ENCODE measurements at regions not wholly inside any gene's neighbourhood (a gene's known extent, or its start where the extent isn't known, plus 50 kb on each side); places are given as distances from the start of the nearest gene placed in this dataset.

DNA sequence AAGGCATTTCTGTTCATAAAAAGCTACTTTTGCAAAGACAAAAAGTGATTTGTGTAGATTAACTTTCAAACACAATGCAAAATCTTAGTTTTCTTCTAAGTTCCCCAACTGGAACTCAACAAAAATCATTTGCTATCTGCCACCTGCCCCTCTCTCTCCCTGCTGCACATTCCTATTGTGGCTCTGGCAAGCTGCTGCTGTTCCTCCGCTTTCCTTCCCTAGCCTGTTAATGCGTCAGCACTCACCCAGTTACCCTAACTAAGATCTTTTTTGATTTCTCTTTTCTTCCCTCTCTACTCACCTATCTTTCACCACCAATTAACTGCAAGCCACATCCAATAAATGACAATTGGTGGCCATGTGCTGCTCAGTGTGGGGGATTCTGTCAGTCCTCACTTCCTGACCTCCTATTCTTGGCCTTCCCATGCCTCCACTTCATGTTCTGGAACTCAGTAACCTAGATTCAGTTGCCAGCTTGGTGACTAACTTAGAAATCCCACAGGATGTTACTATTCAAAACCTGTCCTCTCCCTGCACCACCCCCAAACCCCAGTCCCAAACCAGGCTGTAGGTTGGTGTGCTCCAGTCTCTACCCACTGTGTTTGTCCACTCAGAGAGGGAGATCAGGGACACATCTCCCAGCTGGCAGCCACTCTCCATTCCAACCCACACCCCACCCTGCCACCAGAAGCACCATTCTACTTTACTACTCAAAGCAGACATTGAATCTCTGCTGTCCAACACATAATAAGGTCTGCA, 140.2 kb upstream of the CTTNBP2 start:
- DNase-seq (ENCODE audit: low read depth): no peak
- H3K4me3 ChIP-seq (ENCODE audit: low read length): no peak overlapping the region
- TF ChIP-seq, protein P1, sequence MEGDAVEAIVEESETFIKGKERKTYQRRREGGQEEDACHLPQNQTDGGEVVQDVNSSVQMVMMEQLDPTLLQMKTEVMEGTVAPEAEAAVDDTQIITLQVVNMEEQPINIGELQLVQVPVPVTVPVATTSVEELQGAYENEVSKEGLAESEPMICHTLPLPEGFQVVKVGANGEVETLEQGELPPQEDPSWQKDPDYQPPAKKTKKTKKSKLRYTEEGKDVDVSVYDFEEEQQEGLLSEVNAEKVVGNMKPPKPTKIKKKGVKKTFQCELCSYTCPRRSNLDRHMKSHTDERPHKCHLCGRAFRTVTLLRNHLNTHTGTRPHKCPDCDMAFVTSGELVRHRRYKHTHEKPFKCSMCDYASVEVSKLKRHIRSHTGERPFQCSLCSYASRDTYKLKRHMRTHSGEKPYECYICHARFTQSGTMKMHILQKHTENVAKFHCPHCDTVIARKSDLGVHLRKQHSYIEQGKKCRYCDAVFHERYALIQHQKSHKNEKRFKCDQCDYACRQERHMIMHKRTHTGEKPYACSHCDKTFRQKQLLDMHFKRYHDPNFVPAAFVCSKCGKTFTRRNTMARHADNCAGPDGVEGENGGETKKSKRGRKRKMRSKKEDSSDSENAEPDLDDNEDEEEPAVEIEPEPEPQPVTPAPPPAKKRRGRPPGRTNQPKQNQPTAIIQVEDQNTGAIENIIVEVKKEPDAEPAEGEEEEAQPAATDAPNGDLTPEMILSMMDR (IDR thresholded peaks at IDR 0.05; ENCODE audit: insufficient read depth, low read depth, low read length, missing control alignments): no peak

- TF ChIP-seq, protein P1 (IDR thresholded peaks at IDR 0.05; ENCODE audit: insufficient read depth, low read depth, low read length, missing control alignments): no peak
- DNase-seq (ENCODE audit: low read depth): no peak
- H3K4me3 ChIP-seq (ENCODE audit: low read length): no peak overlapping the region
Observed at GRCh38 chr7:118022546-118022945, 149.3 kb upstream of the CTTNBP2 start.

- DNase-seq (ENCODE audit: low read depth): no peak
- H3K4me3 ChIP-seq (ENCODE audit: low read length): no peak overlapping the region
- TF ChIP-seq, protein P1 (IDR thresholded peaks at IDR 0.05; ENCODE audit: insufficient read depth, low read depth, low read length, missing control alignments): no peak
Observed at GRCh38 chr7:118026791-118027190, 153.6 kb upstream of the CTTNBP2 start.

- TF ChIP-seq, protein P1 (IDR thresholded peaks at IDR 0.05; ENCODE audit: insufficient read depth, low read depth, low read length, missing control alignments): no peak
- no peak overlapping the region for H3K4me3 ChIP-seq (ENCODE audit: low read length)
- DNase-seq (ENCODE audit: low read depth): no peak
Observed at GRCh38 chr7:118028226-118028625, 155.0 kb upstream of the CTTNBP2 start.

DNA sequence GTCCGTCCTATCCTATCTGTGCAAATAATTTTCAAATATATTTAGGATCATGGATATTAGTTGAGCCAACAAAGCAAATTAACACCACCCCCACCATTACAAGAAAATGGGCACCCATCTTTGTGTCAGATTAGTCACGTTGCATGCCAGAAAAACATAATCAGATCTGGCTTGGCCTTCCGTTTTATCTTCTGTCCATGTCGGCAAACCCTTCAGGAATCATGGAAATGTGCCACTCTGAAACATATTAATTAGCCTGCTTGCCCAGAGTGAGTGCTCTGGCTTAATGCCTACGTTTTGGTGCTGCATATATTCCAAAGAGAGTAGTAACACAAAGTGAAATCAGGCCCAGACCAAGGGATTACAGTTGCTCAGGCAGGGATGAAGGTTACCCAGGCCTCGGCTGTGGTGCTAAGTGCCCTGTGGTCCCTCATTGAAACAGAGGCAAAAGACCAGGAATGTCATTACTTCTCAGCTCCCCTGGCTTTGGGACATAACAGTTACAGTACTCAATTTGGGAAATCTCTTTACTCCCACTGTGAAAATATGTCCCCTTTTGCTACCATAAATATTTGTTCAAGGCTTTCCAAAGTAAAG, 154.0 kb upstream of the LSM8 start:
- no peak overlapping the region for H3K4me3 ChIP-seq (ENCODE audit: low read length)
- DNase-seq (ENCODE audit: low read depth): no peak
- TF ChIP-seq, protein P1 (IDR thresholded peaks at IDR 0.05; ENCODE audit: insufficient read depth, low read depth, low read length, missing control alignments): no peak

DNA sequence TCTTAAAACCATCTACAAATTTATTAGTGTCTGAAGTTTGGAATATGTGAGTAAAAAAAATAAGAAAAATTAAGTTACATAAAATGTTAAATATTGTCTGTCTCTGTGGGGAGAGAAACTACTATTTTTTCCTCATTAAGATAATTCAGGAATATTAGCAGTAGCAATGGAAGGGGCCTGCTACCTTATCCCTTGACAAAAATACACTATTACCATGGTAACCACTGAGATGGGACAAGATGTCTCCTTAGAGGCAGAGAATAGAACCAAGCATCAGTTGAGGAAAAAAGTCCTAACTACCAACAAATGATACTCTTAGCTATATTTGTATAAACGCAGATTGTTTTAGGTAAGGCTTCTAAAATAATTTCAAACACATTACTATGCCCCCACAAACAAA, 150.7 kb upstream of the LSM8 start:
- no peak overlapping the region for H3K4me3 ChIP-seq (ENCODE audit: low read length)
- no peak for DNase-seq (ENCODE audit: low read depth)
- TF ChIP-seq, protein P1 (IDR thresholded peaks at IDR 0.05; ENCODE audit: insufficient read depth, low read depth, low read length, missing control alignments): no peak
